ENCODE measurements at regions not wholly inside any gene's neighbourhood (a gene's known extent, or its start where the extent isn't known, plus 50 kb on each side); places are given as distances from the start of the nearest gene placed in this dataset.

GRCh38 chr15:61480863-61481262 is 251.8 kb upstream of the RORA start:
- no peak for TF ChIP-seq CTCF (IDR thresholded peaks at IDR 0.05)
- no peak for TF ChIP-seq ZFX (IDR thresholded peaks at IDR 0.05; ENCODE audit: borderline replicate concordance)
